ENCODE measurements at regions not wholly inside any gene's neighbourhood (a gene's known extent, or its start where the extent isn't known, plus 50 kb on each side); places are given as distances from the start of the nearest gene placed in this dataset.

- TF ChIP-seq ATF3 (IDR thresholded peaks at IDR 0.05) (peak; percentile 40; the same call in 1 of the 2 replicates), ATF3 (CRISPR knock-in tag; conservative IDR thresholded peaks at IDR 0.05) (no peak), JUNB (CRISPR knock-in tag; conservative IDR thresholded peaks at IDR 0.05) (no peak), CREB1 (IDR thresholded peaks at IDR 0.05) (no peak), CREB1 (CRISPR knock-in tag; IDR thresholded peaks at IDR 0.05) (no peak), ZNF512 (tag; IDR thresholded peaks at IDR 0.05) (0 out of 2 replicates have a peak, but pooled peaks have one; percentile 50), CEBPG (CRISPR knock-in tag; IDR thresholded peaks at IDR 0.05) (no peak), CEBPG (tag; conservative IDR thresholded peaks at IDR 0.05 in 1 of 2, IDR thresholded peaks at IDR 0.05 in 1 of 2) (0 out of 4 replicates have a peak, but pooled peaks of 1 of the 2 experiments have one; percentile 24), ESRRB (CRISPR knock-in tag; IDR thresholded peaks at IDR 0.05; ENCODE audit: borderline replicate concordance) (no peak), ZNF12 (CRISPR knock-in tag; IDR thresholded peaks at IDR 0.05) (no peak), SMAD2 (IDR thresholded peaks at IDR 0.05; ENCODE audit: low read depth, low read length) (no peak), RNF2 (IDR thresholded peaks at IDR 0.05) (peak; percentile 15; the same call in 1 of the 2 replicates), MED1 (CRISPR knock-in tag; IDR thresholded peaks at IDR 0.05; ENCODE audit: borderline replicate concordance) (no peak), ZBTB40 (IDR thresholded peaks at IDR 0.05) (no peak), ZBTB40 (CRISPR knock-in tag; IDR thresholded peaks at IDR 0.05) (no peak)
Measured at GRCh38 chr6:163923658-163924411, 509.3 kb downstream of the QKI start (continued).

Measured in K562 (cell line).